ENCODE measurements at regions not wholly inside any gene's neighbourhood (a gene's known extent, or its start where the extent isn't known, plus 50 kb on each side); places are given as distances from the start of the nearest gene placed in this dataset.

DNA sequence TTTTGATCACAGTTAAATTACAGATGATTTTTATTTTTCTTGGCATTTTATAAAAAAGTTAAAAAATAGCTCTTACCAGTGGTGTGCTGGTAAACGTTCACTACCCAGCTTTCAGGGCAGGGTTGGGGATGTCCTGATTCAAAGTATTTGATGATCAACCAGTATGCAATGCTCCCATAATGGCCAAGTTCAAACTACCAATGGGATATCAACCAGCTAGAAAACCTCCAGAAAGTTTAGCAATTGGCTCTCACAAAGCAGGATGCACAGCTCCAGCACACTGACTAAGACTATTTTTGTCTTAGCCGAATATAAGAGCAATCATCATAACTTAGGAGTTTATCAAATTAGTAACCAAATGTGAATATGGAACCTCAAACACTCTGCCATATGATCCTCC is 108.0 kb upstream of the PDE5A start:
- Mint-ChIP-seq H3K36me3 (no peaks in the 10 kb centered on the region), H3K27ac (no peak overlapping the region), H3K4me1 (no peaks in the 10 kb centered on the region), H3K27me3 (no peaks in the 10 kb centered on the region), H3K9me3 (peaks cover 2 to 4% of the 10 kb centered on the region in 2 donors), H3K4me3 (no peak overlapping the region)
- no peak for ATAC-seq (replicated peaks)
- no peak for DNase-seq

DNA sequence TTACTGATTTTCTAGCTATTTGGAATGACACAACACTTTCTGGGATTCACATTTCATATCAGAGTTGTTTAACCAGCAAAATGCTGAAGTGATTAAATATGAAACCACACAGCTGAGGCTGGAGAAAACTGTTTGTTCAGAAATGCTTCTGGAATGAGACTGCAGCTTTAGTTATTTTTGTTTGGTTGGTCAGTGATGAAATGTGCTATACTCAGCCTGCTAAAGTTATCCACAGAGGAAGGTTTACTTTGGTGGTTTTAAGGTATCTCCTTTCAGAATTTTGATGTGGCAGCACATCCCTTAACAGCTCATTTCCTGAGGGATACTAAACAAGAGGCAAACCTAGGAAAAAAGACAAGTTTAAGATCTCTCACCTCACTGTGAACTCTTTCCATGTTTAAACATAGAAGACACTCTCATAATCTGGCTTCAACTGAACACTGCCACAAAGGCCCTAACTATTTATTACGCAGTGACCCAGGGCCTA is 106.6 kb upstream of the PDE5A start:
- peaks cover 2 to 4% of the 10 kb centered on the region in 2 donors for H3K9me3 Mint-ChIP-seq
- no peak overlapping the region for H3K4me3 Mint-ChIP-seq
- H3K27me3 Mint-ChIP-seq, result no peaks in the 10 kb centered on the region
- ATAC-seq (replicated peaks) (no peak), DNase-seq (no peak)
- no peak overlapping the region for H3K27ac Mint-ChIP-seq
- H3K36me3 Mint-ChIP-seq, result no peaks in the 10 kb centered on the region
- no peaks in the 10 kb centered on the region for H3K4me1 Mint-ChIP-seq

DNA sequence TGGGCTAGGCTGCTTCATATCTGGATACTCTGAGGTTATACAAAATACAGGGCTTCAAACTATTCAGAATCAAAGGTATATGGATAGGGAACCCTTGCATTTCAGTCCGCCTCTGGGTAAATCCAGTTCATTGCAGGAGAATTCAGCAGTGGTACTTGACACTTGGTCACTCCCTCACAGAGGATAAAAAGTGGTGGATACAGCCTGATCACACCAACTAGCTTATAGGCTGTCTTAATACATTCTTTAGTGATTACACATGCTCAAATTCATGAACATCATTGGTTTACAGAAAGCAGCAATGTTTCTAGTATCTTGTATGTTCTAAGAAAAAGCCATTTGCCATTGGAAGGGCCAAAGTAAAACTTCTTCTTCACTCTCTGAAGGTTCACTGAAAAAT is 104.8 kb upstream of the PDE5A start:
- no peaks in the 10 kb centered on the region for H3K4me1 Mint-ChIP-seq
- H3K27ac Mint-ChIP-seq, result no peak overlapping the region
- no peaks in the 10 kb centered on the region for H3K27me3 Mint-ChIP-seq
- DNase-seq (no peak), ATAC-seq (replicated peaks) (no peak)
- no peak overlapping the region for H3K4me3 Mint-ChIP-seq
- peaks cover 2 to 8% of the 10 kb centered on the region in 2 donors for H3K9me3 Mint-ChIP-seq
- H3K36me3 Mint-ChIP-seq, result no peaks in the 10 kb centered on the region

- DNase-seq, result no peak
- Mint-ChIP-seq H3K36me3 (no peaks in the 10 kb centered on the region), H3K9me3 (peaks cover 2 to 8% of the 10 kb centered on the region in 2 donors), H3K4me3 (no peak overlapping the region), H3K27me3 (no peaks in the 10 kb centered on the region), H3K4me1 (no peaks in the 10 kb centered on the region), H3K27ac (no peak overlapping the region)
- ATAC-seq (replicated peaks), result no peak
Observed at GRCh38 chr4:119731778-119732177, 103.2 kb upstream of the PDE5A start.

- ATAC-seq (replicated peaks) (no peak), DNase-seq (no peak)
- Mint-ChIP-seq H3K27ac (no peak overlapping the region), H3K9me3 (peaks cover 2 to 8% of the 10 kb centered on the region in 2 donors), H3K36me3 (no peaks in the 10 kb centered on the region), H3K4me3 (no peak overlapping the region), H3K27me3 (no peaks in the 10 kb centered on the region), H3K4me1 (no peaks in the 10 kb centered on the region)
Observed at GRCh38 chr4:119731146-119731742, 102.6 kb upstream of the PDE5A start.

DNA sequence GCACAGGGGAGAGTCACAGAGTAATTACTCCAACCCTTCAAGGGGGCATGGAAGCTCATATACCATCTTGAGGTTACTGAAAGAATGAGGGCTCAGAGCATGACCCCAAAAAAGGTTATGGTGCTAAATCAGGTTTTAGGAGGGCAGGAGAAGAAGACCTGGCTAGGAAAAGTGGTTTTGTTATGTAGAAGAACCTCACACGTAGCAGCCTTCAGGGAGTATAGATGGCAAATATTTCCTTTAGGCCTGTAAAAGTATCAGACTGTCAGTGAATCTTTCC is 102.0 kb upstream of the PDE5A start:
- no peaks in the 10 kb centered on the region for H3K27me3 Mint-ChIP-seq
- H3K36me3 Mint-ChIP-seq, result no peaks in the 10 kb centered on the region
- no peak overlapping the region for H3K4me3 Mint-ChIP-seq
- ATAC-seq (replicated peaks), result no peak
- DNase-seq, result no peak
- H3K9me3 Mint-ChIP-seq, result peaks cover 2 to 8% of the 10 kb centered on the region in 2 donors
- no peak overlapping the region for H3K27ac Mint-ChIP-seq
- no peaks in the 10 kb centered on the region for H3K4me1 Mint-ChIP-seq

DNA sequence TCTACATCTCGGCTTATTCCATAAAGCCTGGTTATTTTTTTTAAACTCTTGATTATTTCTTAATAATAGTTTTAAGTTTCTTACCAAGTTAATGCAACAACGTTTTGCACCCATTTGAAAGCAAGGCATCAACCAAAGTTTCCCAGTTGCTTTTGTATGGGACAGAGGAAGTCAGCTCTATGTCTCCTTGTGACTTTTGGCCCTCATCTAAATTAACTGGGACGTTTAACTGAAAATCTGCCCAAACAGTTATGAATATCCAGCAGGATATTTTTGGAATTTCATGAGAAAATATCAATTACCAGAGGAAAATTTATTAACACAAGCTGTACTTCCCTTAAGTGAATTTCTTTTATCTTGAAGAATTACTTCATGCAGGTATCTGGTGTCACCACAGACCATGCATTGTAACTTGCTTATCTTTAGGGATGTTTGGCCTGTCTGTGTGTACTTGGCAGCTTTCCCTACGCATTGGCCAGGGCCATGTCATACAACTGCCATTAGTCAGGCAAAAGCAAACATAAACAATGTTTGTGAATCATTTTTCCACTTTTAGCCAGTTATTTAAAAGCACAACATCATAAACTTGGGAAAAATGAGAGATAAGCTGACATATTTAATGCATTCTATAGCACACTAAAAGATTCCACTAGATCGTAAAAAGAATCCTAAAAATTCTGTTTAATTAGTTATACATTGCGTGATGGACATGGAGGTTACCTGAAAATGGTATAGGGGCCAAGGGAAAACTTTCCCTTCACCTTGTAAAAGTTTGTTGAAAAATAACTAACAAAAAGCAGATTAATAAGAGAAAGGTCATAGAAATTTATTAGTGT is 101.4 kb upstream of the PDE5A start:
- DNase-seq (no peak), ATAC-seq (replicated peaks) (no peak)
- no peaks in the 10 kb centered on the region for H3K4me1 Mint-ChIP-seq
- no peak overlapping the region for H3K4me3 Mint-ChIP-seq
- no peaks in the 10 kb centered on the region for H3K27me3 Mint-ChIP-seq
- H3K9me3 Mint-ChIP-seq, result peaks cover 2 to 8% of the 10 kb centered on the region in 2 donors
- H3K36me3 Mint-ChIP-seq, result no peaks in the 10 kb centered on the region
- no peak overlapping the region for H3K27ac Mint-ChIP-seq

DNA sequence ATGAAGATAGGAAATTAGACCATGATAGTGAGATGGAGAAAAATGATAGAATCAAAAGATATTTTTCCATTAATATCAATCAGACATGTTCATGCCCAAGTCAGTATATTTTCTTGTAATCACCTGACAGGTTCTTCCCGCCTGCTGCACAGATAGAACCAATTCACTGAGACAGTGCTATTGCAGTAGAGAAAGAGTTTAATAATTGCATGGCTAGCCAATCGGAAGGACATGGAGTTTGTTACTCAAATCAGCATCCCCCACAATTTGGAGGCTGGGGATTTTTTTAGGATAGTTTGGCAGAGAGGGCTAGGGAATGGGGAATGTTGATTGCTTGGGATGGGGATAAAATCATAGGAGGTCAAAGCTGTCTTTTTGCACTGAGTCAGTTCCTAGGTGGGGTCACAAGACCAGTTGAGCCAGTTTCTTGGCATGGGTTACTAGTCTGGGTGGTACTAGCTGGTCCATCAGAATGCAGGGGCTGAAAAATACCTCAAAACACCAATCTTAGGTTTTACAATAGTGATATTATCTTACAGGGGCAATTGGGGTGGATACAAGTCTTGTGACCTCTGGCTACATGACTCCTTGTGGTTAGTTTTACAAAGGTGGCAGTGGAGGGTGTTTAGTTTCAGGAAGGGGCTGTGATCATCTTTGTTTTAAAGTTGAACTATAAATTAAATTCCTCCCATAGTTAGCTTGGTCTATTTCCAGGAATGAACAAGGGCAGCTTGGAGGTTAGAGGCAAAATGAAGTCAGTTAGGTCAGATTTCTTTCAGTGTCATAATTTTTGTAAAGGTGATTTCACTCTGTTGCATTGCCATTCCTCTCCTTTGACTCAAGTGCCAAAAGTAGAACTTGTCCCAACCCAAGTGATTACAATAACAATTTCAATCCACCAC is 100.3 kb upstream of the PDE5A start:
- no peaks in the 10 kb centered on the region for H3K4me1 Mint-ChIP-seq
- ATAC-seq (replicated peaks) (no peak), DNase-seq (no peak)
- no peak overlapping the region for H3K4me3 Mint-ChIP-seq
- no peaks in the 10 kb centered on the region for H3K27me3 Mint-ChIP-seq
- peaks cover 2 to 8% of the 10 kb centered on the region in 2 donors for H3K9me3 Mint-ChIP-seq
- no peak overlapping the region for H3K27ac Mint-ChIP-seq
- H3K36me3 Mint-ChIP-seq, result no peaks in the 10 kb centered on the region

- Mint-ChIP-seq H3K27ac (no peak overlapping the region), H3K27me3 (no peaks in the 10 kb centered on the region), H3K9me3 (peaks cover 2 to 4% of the 10 kb centered on the region in 2 donors), H3K4me3 (no peak overlapping the region), H3K4me1 (no peaks in the 10 kb centered on the region), H3K36me3 (no peaks in the 10 kb centered on the region)
- no peak for ATAC-seq (replicated peaks)
- DNase-seq, result no peak
Observed at GRCh38 chr4:119728185-119728584, 99.6 kb upstream of the PDE5A start.

DNA sequence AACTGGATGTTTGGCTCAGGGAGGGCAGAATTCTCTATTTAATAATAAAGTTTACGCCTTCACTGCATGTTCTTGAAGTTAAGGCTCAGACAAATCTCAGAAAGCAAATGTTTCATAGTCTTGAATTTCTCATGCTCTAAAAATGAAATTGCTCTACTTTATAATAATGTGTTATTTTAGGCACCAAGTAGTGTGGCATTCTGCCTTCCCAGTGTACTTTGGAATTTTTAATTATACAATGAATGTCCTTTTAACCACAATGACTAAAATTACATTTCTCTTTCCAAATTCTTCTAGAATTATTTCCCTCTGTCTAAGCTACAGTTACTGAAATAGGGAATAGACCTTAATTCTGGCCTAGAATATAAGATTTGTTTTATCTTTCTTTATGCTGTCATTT is 97.9 kb upstream of the PDE5A start:
- Mint-ChIP-seq H3K4me3 (no peak overlapping the region), H3K36me3 (no peaks in the 10 kb centered on the region), H3K27ac (no peak overlapping the region), H3K9me3 (peaks cover 0 to 4% of the 10 kb centered on the region in 2 donors), H3K4me1 (no peaks in the 10 kb centered on the region), H3K27me3 (no peaks in the 10 kb centered on the region)
- no peak for ATAC-seq (replicated peaks)
- no peak for DNase-seq

DNA sequence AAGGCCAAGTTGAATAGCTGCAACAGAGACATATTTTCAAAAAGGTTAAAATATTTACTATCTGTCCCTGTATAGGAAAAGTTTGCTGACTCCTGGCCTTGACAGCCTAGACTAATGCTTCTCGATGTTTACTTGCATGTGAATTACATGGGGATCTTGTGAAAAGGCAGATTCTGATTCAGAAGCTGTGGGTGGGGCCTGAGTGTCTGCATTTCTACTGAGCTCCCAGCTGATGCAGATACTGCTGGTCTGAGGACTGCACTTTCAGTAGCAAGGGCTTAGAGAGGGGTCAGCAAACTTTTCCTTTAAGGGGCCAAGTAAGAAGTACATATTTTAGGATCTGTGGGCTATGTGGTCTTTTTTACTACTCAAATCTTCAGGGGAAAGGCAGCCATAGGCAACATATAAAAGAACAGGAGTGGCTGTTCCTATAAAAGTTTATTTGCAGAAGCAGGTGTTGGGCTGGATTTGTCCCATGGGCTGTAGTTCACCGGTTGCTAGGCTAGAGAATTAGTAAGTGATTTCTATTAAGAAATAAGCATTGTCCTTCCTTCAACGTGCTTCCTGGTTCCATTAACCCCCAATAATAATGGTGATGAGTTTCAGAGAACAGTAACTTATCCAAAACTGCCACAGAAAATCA is 97.2 kb upstream of the PDE5A start:
- no peak for DNase-seq
- Mint-ChIP-seq H3K27ac (no peak overlapping the region), H3K36me3 (no peaks in the 10 kb centered on the region), H3K27me3 (no peaks in the 10 kb centered on the region), H3K4me1 (no peaks in the 10 kb centered on the region), H3K4me3 (no peak overlapping the region), H3K9me3 (peaks cover 0 to 4% of the 10 kb centered on the region in 2 donors)
- no peak for ATAC-seq (replicated peaks)

- peaks cover 3 to 4% of the 10 kb centered on the region in 2 donors for H3K9me3 Mint-ChIP-seq
- H3K27me3 Mint-ChIP-seq, result no peaks in the 10 kb centered on the region
- no peak overlapping the region for H3K27ac Mint-ChIP-seq
- H3K4me1 Mint-ChIP-seq, result no peaks in the 10 kb centered on the region
- DNase-seq (no peak), ATAC-seq (replicated peaks) (no peak)
- no peak overlapping the region for H3K4me3 Mint-ChIP-seq
- no peaks in the 10 kb centered on the region for H3K36me3 Mint-ChIP-seq
Observed at GRCh38 chr4:119725011-119725410, 96.4 kb upstream of the PDE5A start.

GRCh38 chr4:119722670-119723069 is 94.1 kb upstream of the PDE5A start:
- peaks cover 12 to 14% of the 10 kb centered on the region in 2 donors for H3K9me3 Mint-ChIP-seq
- H3K4me1 Mint-ChIP-seq, result no peaks in the 10 kb centered on the region
- DNase-seq (no peak), ATAC-seq (replicated peaks) (no peak)
- no peaks in the 10 kb centered on the region for H3K36me3 Mint-ChIP-seq
- H3K27ac Mint-ChIP-seq, result no peak overlapping the region
- H3K4me3 Mint-ChIP-seq, result no peak overlapping the region
- H3K27me3 Mint-ChIP-seq, result no peaks in the 10 kb centered on the region

DNA sequence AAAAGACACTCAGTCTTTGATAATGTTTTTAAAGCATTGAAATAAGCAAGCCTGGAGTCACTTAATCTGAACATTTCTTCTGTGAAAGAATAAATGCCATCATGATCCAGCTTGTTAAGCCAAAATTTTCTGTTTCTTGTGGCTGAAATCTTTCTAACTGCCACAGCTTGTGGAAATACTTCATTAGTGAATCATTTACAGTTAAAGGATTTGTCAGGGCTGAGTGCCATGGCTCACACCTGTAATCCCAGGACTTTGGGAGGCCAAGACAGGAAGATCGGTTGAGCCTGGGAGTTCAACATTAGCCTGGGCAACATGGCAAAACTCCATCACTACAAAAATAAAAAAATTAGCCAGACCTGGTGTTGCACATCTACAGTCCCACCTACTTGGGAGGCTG is 93.3 kb upstream of the PDE5A start:
- Mint-ChIP-seq H3K4me1 (no peaks in the 10 kb centered on the region), H3K36me3 (no peaks in the 10 kb centered on the region), H3K27ac (no peak overlapping the region), H3K9me3 (peaks cover 12 to 18% of the 10 kb centered on the region in 2 donors), H3K27me3 (no peaks in the 10 kb centered on the region), H3K4me3 (no peak overlapping the region)
- ATAC-seq (replicated peaks), result no peak
- DNase-seq, result no peak

Data from stimulated activated naive B cell treated with anti-CD40 and anti-IgM and Interleukin-4, amounts not matched to agents 10 μg/mL and 1 μg/mL and 100 μg/mL, for 72 hours (primary cell).